ENCODE measurements at regions not wholly inside any gene's neighbourhood (a gene's known extent, or its start where the extent isn't known, plus 50 kb on each side); places are given as distances from the start of the nearest gene placed in this dataset.

DNA sequence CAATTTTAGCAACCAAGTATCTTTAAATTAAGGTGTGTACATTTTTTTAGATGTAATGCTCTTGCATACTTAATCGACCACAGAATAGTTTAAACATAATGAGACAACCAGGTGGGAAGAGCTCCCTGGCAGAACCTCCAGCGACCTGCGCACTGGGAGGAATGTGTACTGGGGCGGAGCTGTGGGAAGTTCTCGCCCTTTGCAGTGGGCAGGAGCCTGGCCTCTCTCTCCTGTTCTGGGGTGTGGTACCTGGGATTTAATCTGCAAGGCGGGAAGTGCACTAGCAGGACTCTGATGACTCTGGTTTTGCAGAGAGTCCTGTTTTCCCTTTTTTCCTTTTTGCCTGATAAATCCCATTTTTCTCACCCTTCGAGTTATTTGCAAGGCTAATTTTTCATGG, 150.7 kb downstream of the SLC28A3 start:
- TF ChIP-seq CREB1 (IDR thresholded peaks at IDR 0.05; ENCODE audit: low read depth), result no peak
- no peak for TF ChIP-seq YY1 (IDR thresholded peaks at IDR 0.05; ENCODE audit: low read depth)
